NB4 (cell line): ENCODE measurements at regions not wholly inside any gene's neighbourhood (a gene's known extent, or its start where the extent isn't known, plus 50 kb on each side); places are given as distances from the start of the nearest gene placed in this dataset.
A peak's percentile ranks its signal among the peaks of the same experiment; 100 is the strongest.

Experiments used
- DNase-seq: peaks from one replicate; pipeline ENCODE4 v3.0.0; 2010; ENCODE audit warnings: low read depth
- H3K4me3 ChIP-seq: one replicate; pipeline ENCODE4 v1.5.1; 2011; ENCODE audit warnings: mild to moderate bottlenecking, low read depth, low read length, moderate library complexity
- MYC ChIP-seq: IDR thresholded peaks from 2 replicates; pipeline ENCODE4 v1.6.1; 2011; ENCODE audit warnings: low read depth, low read length
- POLR2A ChIP-seq: IDR thresholded peaks from 2 replicates; pipeline ENCODE4 v1.6.1; 2011; ENCODE audit warnings: mild to moderate bottlenecking; ENCODE audit not compliant: insufficient read length; ENCODE audit errors: extremely low read depth
- TF ChIP-seq, protein P1 (sequence below): IDR thresholded peaks from one replicate; pipeline ENCODE4 v1.5.1; 2012; ENCODE audit warnings: low read depth, low read length
- TF ChIP-seq, protein P2 (sequence below): IDR thresholded peaks from 2 replicates; pipeline ENCODE4 v1.6.1; 2011; ENCODE audit warnings: low read depth, low read length

DNA sequence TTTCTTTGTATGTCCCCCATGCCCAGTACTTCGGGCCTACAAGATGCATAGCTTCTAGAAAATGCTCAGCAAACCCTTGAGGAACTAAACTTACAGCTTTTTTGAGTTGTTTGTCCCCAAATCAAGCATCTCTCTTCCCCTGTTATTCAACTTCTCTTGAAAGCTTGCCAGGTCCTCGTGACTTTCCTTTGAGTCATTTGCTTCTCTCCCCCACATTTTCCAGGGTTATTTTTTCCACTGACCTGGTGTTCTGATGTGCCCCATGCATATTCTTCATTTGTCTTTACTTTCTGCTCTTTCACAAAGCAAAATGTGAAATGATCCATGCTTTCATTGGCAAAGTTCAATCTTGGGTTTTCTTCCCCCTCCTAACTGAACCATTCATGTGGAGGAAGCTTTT lies 204.8 kb downstream of the TFAP2A start:
- no peak for DNase-seq
- no peak overlapping the region for H3K4me3 ChIP-seq
- TF ChIP-seq, protein P1, sequence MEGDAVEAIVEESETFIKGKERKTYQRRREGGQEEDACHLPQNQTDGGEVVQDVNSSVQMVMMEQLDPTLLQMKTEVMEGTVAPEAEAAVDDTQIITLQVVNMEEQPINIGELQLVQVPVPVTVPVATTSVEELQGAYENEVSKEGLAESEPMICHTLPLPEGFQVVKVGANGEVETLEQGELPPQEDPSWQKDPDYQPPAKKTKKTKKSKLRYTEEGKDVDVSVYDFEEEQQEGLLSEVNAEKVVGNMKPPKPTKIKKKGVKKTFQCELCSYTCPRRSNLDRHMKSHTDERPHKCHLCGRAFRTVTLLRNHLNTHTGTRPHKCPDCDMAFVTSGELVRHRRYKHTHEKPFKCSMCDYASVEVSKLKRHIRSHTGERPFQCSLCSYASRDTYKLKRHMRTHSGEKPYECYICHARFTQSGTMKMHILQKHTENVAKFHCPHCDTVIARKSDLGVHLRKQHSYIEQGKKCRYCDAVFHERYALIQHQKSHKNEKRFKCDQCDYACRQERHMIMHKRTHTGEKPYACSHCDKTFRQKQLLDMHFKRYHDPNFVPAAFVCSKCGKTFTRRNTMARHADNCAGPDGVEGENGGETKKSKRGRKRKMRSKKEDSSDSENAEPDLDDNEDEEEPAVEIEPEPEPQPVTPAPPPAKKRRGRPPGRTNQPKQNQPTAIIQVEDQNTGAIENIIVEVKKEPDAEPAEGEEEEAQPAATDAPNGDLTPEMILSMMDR = no peak
- TF ChIP-seq POLR2A = no peak
- TF ChIP-seq MYC = no peak
- TF ChIP-seq, protein P2, sequence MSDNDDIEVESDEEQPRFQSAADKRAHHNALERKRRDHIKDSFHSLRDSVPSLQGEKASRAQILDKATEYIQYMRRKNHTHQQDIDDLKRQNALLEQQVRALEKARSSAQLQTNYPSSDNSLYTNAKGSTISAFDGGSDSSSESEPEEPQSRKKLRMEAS = no peak

DNA sequence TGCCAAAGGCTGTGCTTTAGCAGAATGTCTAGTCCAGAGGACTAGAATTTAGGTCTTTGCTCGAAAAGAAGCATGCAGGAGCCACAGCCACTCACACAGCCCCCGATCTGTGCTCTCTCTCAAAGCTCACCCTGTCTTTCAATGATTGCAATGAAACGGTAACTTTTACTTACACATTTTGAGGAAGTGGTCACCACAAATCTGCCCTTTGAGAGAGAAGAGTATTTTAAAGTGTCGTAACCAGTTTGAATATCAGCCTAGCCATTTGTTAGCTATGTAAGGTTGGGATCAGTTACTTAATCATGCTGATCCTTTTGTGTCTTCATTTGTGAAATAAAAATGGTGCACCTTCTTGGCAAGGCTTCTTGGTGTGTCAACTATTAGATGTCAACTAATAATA lies 209.0 kb downstream of the TFAP2A start:
- peak; percentile 94 for DNase-seq
- TF ChIP-seq POLR2A = no peak
- TF ChIP-seq, protein P2 = no peak
- TF ChIP-seq, protein P1 = no peak
- TF ChIP-seq MYC = no peak
- no peak overlapping the region for H3K4me3 ChIP-seq

- no peak overlapping the region for H3K4me3 ChIP-seq
- TF ChIP-seq POLR2A = no peak
- TF ChIP-seq, protein P1 = no peak
- TF ChIP-seq, protein P2 = no peak
- TF ChIP-seq MYC = no peak
- DNase-seq = peak; percentile 44
These were observed 209.8 kb downstream of the TFAP2A start for GRCh38 chr6:10205120-10205519.

- TF ChIP-seq, protein P1 = no peak
- no peak for TF ChIP-seq MYC
- TF ChIP-seq, protein P2 = no peak
- TF ChIP-seq POLR2A = no peak
- no peak for DNase-seq
- H3K4me3 ChIP-seq = no peak overlapping the region
These were observed 211.2 kb downstream of the TFAP2A start for GRCh38 chr6:10203651-10204050.

DNA sequence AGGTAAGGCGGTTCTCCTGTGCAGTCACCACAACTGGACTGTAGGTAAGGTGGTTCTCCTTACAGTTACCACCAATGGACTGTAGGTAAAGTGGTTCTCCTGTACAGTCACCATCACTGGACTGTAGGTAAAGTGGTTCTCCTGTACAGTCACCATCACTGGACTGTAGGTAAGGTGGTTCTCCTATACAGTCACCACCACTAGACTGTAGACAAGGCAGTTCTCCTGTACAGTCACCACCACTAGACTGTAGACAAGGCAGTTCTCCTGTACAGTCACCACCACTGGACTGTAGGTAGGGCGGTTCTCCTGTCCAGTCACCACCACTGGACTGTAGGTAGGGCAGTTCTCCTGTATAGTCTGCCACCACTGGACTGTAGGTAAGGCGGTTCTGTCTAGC lies 212.3 kb downstream of the TFAP2A start:
- TF ChIP-seq, protein P1 = no peak
- TF ChIP-seq, protein P2 = no peak
- TF ChIP-seq MYC (no peak), POLR2A (no peak)
- DNase-seq = no peak
- no peak overlapping the region for H3K4me3 ChIP-seq
